ENCODE measurements at regions not wholly inside any gene's neighbourhood (a gene's known extent, or its start where the extent isn't known, plus 50 kb on each side); places are given as distances from the start of the nearest gene placed in this dataset.

DNA sequence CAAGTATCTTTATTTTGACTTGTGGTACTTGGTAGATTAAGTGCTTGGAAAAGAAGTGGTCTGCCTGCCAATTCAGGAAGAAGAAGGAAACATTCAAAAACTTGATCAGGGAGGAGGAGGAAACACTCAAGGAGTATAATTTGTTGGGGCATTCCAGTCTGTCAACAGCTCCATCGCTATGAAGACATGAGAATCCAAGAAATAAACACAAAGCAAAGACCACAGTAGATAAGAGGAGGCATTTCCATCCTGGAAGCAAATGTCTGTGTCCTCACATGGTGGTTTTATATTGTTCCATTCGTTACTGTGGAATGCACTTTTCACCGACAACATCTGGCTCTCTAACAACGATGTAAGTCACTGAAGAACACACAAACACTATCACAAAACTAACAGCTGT lies 176.1 kb upstream of the FRMD4B start:
- H3K4me3 ChIP-seq (ENCODE audit: low read depth, low read length) = no peak overlapping the region
- DNase-seq (ENCODE audit: low read depth) = peak; percentile 46
- TF ChIP-seq, protein P1, sequence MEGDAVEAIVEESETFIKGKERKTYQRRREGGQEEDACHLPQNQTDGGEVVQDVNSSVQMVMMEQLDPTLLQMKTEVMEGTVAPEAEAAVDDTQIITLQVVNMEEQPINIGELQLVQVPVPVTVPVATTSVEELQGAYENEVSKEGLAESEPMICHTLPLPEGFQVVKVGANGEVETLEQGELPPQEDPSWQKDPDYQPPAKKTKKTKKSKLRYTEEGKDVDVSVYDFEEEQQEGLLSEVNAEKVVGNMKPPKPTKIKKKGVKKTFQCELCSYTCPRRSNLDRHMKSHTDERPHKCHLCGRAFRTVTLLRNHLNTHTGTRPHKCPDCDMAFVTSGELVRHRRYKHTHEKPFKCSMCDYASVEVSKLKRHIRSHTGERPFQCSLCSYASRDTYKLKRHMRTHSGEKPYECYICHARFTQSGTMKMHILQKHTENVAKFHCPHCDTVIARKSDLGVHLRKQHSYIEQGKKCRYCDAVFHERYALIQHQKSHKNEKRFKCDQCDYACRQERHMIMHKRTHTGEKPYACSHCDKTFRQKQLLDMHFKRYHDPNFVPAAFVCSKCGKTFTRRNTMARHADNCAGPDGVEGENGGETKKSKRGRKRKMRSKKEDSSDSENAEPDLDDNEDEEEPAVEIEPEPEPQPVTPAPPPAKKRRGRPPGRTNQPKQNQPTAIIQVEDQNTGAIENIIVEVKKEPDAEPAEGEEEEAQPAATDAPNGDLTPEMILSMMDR (IDR thresholded peaks at IDR 0.05; ENCODE audit: insufficient read depth, low read length) = no peak

DNA sequence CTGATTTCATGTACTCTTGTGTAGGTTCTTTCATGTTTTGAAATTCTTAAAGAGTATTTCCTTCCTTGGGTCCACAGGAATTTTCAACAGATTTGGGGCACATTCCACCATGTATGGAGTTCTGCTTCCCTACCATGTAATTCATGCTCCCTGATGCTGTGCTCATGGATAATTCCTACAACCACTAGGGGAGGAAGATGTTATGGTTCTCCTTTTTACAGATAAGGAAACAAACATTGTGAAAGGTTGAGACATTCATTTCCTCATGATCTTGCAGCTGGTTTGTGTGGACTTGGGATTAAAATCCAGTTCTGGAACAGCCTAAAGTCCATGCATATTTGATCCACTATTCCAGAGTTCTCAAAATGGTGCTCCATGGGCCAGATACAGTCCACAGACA lies 174.9 kb upstream of the FRMD4B start:
- DNase-seq (ENCODE audit: low read depth) = no peak
- no peak overlapping the region for H3K4me3 ChIP-seq (ENCODE audit: low read depth, low read length)
- TF ChIP-seq, protein P1 (IDR thresholded peaks at IDR 0.05; ENCODE audit: insufficient read depth, low read length) = no peak

DNA sequence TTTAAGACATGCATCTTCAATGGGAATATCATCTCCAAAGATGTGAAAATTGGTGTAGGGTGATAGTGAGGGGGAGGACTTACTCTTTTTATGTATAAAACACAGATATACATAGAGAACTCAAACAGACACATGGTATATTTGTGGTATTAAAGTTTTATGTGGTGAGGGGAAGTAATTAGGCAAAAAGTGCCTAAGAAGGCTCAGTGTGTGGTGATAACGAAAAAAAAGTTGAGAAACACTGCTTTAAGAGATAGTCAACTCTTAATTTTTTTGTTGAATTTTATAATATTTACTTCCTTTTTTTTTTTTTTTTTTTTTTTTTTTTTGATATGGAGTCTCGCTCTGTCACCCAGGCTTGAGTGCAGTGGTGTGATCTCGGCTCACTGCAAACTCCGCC lies 174.2 kb upstream of the FRMD4B start:
- DNase-seq (ENCODE audit: low read depth) = no peak
- TF ChIP-seq, protein P1 (IDR thresholded peaks at IDR 0.05; ENCODE audit: insufficient read depth, low read length) = no peak
- no peak overlapping the region for H3K4me3 ChIP-seq (ENCODE audit: low read depth, low read length)

DNA sequence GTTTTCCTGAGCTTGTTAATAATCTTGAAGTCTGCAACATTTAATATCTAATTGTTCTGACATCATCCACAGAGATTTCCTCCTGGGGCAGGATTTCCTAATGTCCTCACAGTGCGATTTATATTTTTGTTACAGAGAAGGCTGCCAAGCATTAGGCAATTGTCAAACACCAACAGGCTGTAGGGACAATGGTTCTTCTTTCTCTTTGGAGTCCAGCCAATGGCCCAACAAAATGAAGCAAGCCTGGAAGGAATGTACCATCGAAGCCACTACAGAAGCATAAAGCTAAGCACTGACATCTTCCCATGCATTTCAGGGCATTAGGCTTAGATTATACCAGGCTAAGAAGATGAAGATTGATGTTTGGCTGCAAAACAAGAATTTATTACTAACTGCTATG lies 173.0 kb upstream of the FRMD4B start:
- H3K4me3 ChIP-seq (ENCODE audit: low read depth, low read length) = no peak overlapping the region
- peak; percentile 67 for DNase-seq (ENCODE audit: low read depth)
- TF ChIP-seq, protein P1 (IDR thresholded peaks at IDR 0.05; ENCODE audit: insufficient read depth, low read length) = no peak

DNA sequence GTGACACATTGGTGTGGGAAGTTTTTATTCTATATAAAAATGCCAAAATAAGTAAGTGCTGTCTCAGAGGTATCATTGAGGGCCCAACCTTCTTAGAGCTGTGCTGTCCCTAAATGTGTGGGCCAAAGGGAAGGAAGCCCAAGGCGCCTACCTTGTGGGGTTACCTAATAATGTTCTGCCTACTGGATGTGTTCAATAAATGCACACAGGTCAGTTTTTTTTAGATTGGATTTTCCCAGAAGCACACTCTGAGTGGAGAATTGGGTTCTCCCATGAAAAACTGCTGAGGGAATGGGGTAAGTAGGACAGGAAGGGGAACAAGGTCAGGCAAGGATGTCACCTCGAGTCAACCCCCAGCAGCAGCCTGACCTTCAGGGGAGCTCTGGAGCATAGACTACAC lies 168.7 kb upstream of the FRMD4B start:
- no peak overlapping the region for H3K4me3 ChIP-seq (ENCODE audit: low read depth, low read length)
- DNase-seq (ENCODE audit: low read depth) = no peak
- TF ChIP-seq, protein P1 (IDR thresholded peaks at IDR 0.05; ENCODE audit: insufficient read depth, low read length) = no peak

DNA sequence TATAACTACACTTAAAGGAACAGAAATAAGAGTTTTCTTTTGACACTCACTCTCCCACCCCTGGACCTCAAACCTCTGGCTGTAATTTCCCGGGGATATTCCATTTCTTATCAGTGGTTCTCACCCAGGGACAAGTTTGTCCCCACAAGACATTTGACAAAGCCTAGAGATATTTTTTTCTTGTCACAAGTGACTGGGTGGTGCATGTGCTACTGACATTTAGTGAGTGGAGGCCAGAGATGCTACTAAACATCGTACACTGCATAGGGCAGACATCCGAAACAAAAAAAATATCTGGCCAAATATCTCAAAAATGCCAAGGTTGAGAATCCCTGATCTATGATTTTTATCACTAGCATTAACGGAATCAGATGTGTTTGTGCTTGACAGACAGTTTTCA lies 168.0 kb upstream of the FRMD4B start:
- TF ChIP-seq, protein P1 (IDR thresholded peaks at IDR 0.05; ENCODE audit: insufficient read depth, low read length) = no peak
- no peak for DNase-seq (ENCODE audit: low read depth)
- H3K4me3 ChIP-seq (ENCODE audit: low read depth, low read length) = no peak overlapping the region

DNA sequence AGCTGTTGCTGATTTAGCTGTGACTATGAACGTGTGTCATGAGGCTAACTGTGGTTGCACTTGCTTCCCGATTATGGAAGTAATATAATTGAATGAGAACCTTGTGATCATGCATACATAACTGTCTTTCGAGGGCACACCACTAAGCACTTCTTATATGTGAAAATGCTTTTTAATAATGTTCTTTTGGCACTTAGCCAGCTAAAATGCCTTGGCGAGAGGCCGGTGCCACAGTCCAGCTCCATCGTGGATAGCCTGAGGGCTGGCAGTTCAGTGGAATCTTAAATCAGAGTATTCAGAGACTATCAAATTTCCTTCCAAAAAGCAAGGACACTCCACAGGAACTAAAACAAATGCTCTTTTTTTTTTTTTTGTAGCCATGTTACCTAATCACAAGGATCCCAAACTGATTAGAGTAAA lies 161.6 kb upstream of the FRMD4B start:
- no peak for DNase-seq (ENCODE audit: low read depth)
- TF ChIP-seq, protein P1 (IDR thresholded peaks at IDR 0.05; ENCODE audit: insufficient read depth, low read length) = no peak
- no peak overlapping the region for H3K4me3 ChIP-seq (ENCODE audit: low read depth, low read length)

All from fibroblast of the aortic adventitia (primary cell).